Liver (tissue), 8 donors: ENCODE measurements at regions not wholly inside any gene's neighbourhood (a gene's known extent, or its start where the extent isn't known, plus 50 kb on each side); places are given as distances from the start of the nearest gene placed in this dataset.

ENCODE experiments used
- DNase-seq: peaks from one replicate; pipeline ENCODE4 v3.0.0-alpha.2; 2017; ENCODE audit warnings: low spot score
- H3K27ac ChIP-seq, 2 donors: one replicate each; pipeline ENCODE4 v1.7.0; 2013; ENCODE audit warnings: inconsistent platforms in 2 of 2, low read length in 2 of 2, control low read depth in 1 of 2, low read depth in 1 of 2, mild to moderate bottlenecking in 1 of 2
- H3K27me3 ChIP-seq, 4 donors: one replicate each; pipeline versions ENCODE4 v1.6.1 to v1.7.0; 2013; ENCODE audit warnings: low read length in 3 of 4, inconsistent platforms in 1 of 4, mild to moderate bottlenecking in 1 of 4, moderate library complexity in 1 of 4; ENCODE audit not compliant: control insufficient read depth in 4 of 4, insufficient read depth in 4 of 4
- H3K36me3 ChIP-seq, 4 donors: one replicate each; pipeline versions ENCODE4 v1.6.1 to v1.7.0; 2013; ENCODE audit warnings: low read length in 3 of 4, mild to moderate bottlenecking in 3 of 4, low read depth in 1 of 4, moderate library complexity in 1 of 4; ENCODE audit not compliant: control insufficient read depth in 4 of 4, insufficient read depth in 3 of 4
- H3K4me1 ChIP-seq, 4 donors: one replicate each; pipeline versions ENCODE4 v1.6.1 to v1.7.0; 2013; ENCODE audit warnings: low read length in 3 of 4, mild to moderate bottlenecking in 3 of 4, moderate library complexity in 1 of 4; ENCODE audit not compliant: control insufficient read depth in 4 of 4, insufficient read depth in 4 of 4
- H3K4me3 ChIP-seq, 3 donors: one replicate each; pipeline versions ENCODE4 v1.6.1 to v1.7.0; 2013; ENCODE audit warnings: low read length in 3 of 3, control low read depth in 1 of 3, low read depth in 1 of 3, mild to moderate bottlenecking in 1 of 3
- H3K9ac ChIP-seq, 2 donors: one replicate each; pipeline ENCODE4 v1.7.0; 2013; ENCODE audit warnings: low read length in 2 of 2, mild to moderate bottlenecking in 2 of 2, moderate library complexity in 2 of 2, control low read depth in 1 of 2, low read depth in 1 of 2
- H3K9me3 ChIP-seq, 4 donors: one replicate each; pipeline versions ENCODE4 v1.6.1 to v1.7.0; 2013; ENCODE audit warnings: low read length in 3 of 4; ENCODE audit not compliant: control insufficient read depth in 4 of 4
- EGR1 ChIP-seq, 2 donors: IDR thresholded peaks; 2 replicates each; pipeline ENCODE4 v1.6.1; 2016 to 2018; ENCODE audit warnings: antibody characterized with exemption in 2 of 2, low read depth in 2 of 2
- FOXA1 ChIP-seq: IDR thresholded peaks from 2 replicates; pipeline ENCODE4 v1.6.1; 2016; ENCODE audit warnings: antibody characterized with exemption
- GABPA ChIP-seq, 2 donors: IDR thresholded peaks in 1 of 2; conservative IDR thresholded peaks in 1 of 2; 2 replicates each; pipeline ENCODE4 v1.6.1; 2016; ENCODE audit warnings: antibody characterized with exemption in 2 of 2, mild to moderate bottlenecking in 1 of 2, moderate library complexity in 1 of 2
- HNF4A ChIP-seq, 2 donors: conservative IDR thresholded peaks; 2 replicates each; pipeline ENCODE4 v1.6.1; 2016; ENCODE audit warnings: antibody characterized with exemption in 2 of 2, mild to moderate bottlenecking in 2 of 2
- HNF4G ChIP-seq: IDR thresholded peaks from 2 replicates; pipeline ENCODE4 v1.6.1; 2016; ENCODE audit warnings: antibody characterized with exemption
- JUND ChIP-seq, 2 donors: IDR thresholded peaks; 2 replicates each; pipeline ENCODE4 v1.6.1; 2016; ENCODE audit warnings: antibody characterized with exemption in 2 of 2
- NR2F2 ChIP-seq: IDR thresholded peaks from 2 replicates; pipeline ENCODE4 v1.6.1; 2016; ENCODE audit warnings: antibody characterized with exemption
- RAD21 ChIP-seq, 2 donors: IDR thresholded peaks; 2 replicates each; pipeline ENCODE4 v1.6.1; 2016; ENCODE audit warnings: antibody characterized with exemption in 2 of 2, mild to moderate bottlenecking in 2 of 2
- RXRA ChIP-seq, 2 donors: IDR thresholded peaks; 2 replicates each; pipeline ENCODE4 v1.6.1; 2017 to 2018; ENCODE audit warnings: antibody characterized with exemption in 2 of 2, mild to moderate bottlenecking in 1 of 2
- SP1 ChIP-seq: IDR thresholded peaks from 2 replicates; pipeline ENCODE4 v1.6.1; 2018; ENCODE audit warnings: antibody characterized with exemption, mild to moderate bottlenecking
- TAF1 ChIP-seq: conservative IDR thresholded peaks from 2 replicates; pipeline ENCODE4 v1.6.1; 2016; ENCODE audit warnings: antibody characterized with exemption, mild to moderate bottlenecking
- YY1 ChIP-seq: IDR thresholded peaks from 2 replicates; pipeline ENCODE4 v1.6.1; 2016; ENCODE audit warnings: antibody characterized with exemption, mild to moderate bottlenecking
- WGBS: extraction: QIAGEN DNeasy Blood & Tissue Kit; methylation state at CpG from one replicate; pipeline ENCODE4 v1.1.7; 2013; 5-methylcytosine and 5-hydroxymethylcytosine counted together
- TF ChIP-seq, protein P1 (sequence below): fragments of 150-350 bp; IDR thresholded peaks from 2 replicates; pipeline ENCODE4 v1.5.1; 2017; ENCODE audit warnings: improper control_type of control experiment, low read depth, low read length; ENCODE audit not compliant: missing input control
- TF ChIP-seq, protein P2 (sequence below): IDR thresholded peaks from 2 replicates; pipeline ENCODE4 v1.6.1; 2016; ENCODE audit warnings: antibody characterized with exemption
- TF ChIP-seq, protein P3 (sequence below): IDR thresholded peaks from 2 replicates; pipeline ENCODE4 v1.6.1; 2016; ENCODE audit warnings: antibody characterized with exemption
- TF ChIP-seq, protein P4 (sequence below): IDR thresholded peaks from 2 replicates; pipeline ENCODE4 v1.6.1; 2016; ENCODE audit warnings: antibody characterized with exemption, mild to moderate bottlenecking
- TF ChIP-seq, protein P5 (sequence below): IDR thresholded peaks from 2 replicates; pipeline ENCODE4 v1.6.1; 2016; ENCODE audit warnings: antibody characterized with exemption
- donor health status: healthy.
- donor health status: healthy.
- donor health status: healthy.
- donor health status: healthy.
- donor health status: healthy.

DNA sequence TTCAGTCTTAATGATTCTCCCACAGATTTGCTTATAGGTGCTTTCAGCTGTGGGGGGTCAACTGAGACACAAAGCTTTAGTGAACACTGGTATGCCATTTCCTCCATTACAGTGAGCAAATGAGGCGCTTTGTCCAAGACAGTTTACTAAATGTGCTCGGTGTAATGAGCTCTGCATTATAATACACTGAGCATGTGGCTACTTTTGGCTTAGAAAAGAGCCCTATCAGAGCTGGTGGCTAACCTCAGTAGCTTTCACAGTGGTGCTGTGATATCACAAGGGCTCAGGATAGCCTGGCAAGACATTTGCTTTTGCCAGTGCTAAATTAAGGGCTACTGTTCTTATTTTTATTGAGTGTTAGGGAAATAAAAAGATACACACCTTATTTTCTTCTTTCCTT lies 749.7 kb upstream of the ARPP21 start:
- 81% methylated on average over 2 of the region's 2 CpGs for WGBS
- no peaks in the 10 kb centered on the region for H3K4me1 ChIP-seq
- no peak for DNase-seq
- H3K4me3 ChIP-seq: no peak overlapping the region
- no peaks in the 10 kb centered on the region for H3K36me3 ChIP-seq
- TF ChIP-seq JUND (IDR thresholded peaks at IDR 0.05) (no peak), FOXA1 (no peak), YY1 (no peak), RAD21 (IDR thresholded peaks at IDR 0.05) (no peak), GABPA (IDR thresholded peaks at IDR 0.05 in 1 of 2, conservative IDR thresholded peaks at IDR 0.05 in 1 of 2) (no peak), TAF1 (no peak), RXRA (IDR thresholded peaks at IDR 0.05) (no peak), SP1 (no peak), HNF4G (no peak)
- TF ChIP-seq, protein P1, sequence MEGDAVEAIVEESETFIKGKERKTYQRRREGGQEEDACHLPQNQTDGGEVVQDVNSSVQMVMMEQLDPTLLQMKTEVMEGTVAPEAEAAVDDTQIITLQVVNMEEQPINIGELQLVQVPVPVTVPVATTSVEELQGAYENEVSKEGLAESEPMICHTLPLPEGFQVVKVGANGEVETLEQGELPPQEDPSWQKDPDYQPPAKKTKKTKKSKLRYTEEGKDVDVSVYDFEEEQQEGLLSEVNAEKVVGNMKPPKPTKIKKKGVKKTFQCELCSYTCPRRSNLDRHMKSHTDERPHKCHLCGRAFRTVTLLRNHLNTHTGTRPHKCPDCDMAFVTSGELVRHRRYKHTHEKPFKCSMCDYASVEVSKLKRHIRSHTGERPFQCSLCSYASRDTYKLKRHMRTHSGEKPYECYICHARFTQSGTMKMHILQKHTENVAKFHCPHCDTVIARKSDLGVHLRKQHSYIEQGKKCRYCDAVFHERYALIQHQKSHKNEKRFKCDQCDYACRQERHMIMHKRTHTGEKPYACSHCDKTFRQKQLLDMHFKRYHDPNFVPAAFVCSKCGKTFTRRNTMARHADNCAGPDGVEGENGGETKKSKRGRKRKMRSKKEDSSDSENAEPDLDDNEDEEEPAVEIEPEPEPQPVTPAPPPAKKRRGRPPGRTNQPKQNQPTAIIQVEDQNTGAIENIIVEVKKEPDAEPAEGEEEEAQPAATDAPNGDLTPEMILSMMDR: no peak
- TF ChIP-seq, protein P2, sequence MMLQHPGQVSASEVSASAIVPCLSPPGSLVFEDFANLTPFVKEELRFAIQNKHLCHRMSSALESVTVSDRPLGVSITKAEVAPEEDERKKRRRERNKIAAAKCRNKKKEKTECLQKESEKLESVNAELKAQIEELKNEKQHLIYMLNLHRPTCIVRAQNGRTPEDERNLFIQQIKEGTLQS: no peak
- TF ChIP-seq, protein P3, sequence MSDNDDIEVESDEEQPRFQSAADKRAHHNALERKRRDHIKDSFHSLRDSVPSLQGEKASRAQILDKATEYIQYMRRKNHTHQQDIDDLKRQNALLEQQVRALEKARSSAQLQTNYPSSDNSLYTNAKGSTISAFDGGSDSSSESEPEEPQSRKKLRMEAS: no peak
- H3K9ac ChIP-seq: no peak overlapping the region
- no peaks in the 10 kb centered on the region for H3K27me3 ChIP-seq
- no peaks in the 10 kb centered on the region for H3K9me3 ChIP-seq
- H3K27ac ChIP-seq: no peak overlapping the region

DNA sequence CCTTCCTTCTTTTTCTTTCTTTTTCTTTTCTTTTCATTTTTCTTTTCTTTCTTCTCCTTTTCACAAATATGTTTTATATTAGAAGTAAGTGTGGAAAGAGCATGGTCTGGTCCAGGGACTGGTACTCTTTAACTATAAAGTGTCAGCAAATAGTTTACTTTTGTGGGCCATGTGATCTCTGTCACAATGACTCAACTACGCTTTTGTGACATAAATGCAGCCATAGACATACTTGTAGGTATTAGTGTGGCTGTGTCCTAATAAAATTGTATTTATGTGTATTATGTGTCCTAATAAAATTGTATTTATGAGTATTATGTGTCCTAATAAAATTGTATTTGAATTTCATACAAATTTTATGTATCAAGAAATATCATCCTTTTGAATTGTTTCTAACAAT lies 749.1 kb upstream of the ARPP21 start:
- Histone ChIP-seq H3K4me1 (no peaks in the 10 kb centered on the region), H3K27ac (no peak overlapping the region), H3K4me3 (no peak overlapping the region), H3K9me3 (no peaks in the 10 kb centered on the region), H3K9ac (no peak overlapping the region), H3K36me3 (no peaks in the 10 kb centered on the region), H3K27me3 (no peaks in the 10 kb centered on the region)
- DNase-seq: no peak
- TF ChIP-seq, protein P4, sequence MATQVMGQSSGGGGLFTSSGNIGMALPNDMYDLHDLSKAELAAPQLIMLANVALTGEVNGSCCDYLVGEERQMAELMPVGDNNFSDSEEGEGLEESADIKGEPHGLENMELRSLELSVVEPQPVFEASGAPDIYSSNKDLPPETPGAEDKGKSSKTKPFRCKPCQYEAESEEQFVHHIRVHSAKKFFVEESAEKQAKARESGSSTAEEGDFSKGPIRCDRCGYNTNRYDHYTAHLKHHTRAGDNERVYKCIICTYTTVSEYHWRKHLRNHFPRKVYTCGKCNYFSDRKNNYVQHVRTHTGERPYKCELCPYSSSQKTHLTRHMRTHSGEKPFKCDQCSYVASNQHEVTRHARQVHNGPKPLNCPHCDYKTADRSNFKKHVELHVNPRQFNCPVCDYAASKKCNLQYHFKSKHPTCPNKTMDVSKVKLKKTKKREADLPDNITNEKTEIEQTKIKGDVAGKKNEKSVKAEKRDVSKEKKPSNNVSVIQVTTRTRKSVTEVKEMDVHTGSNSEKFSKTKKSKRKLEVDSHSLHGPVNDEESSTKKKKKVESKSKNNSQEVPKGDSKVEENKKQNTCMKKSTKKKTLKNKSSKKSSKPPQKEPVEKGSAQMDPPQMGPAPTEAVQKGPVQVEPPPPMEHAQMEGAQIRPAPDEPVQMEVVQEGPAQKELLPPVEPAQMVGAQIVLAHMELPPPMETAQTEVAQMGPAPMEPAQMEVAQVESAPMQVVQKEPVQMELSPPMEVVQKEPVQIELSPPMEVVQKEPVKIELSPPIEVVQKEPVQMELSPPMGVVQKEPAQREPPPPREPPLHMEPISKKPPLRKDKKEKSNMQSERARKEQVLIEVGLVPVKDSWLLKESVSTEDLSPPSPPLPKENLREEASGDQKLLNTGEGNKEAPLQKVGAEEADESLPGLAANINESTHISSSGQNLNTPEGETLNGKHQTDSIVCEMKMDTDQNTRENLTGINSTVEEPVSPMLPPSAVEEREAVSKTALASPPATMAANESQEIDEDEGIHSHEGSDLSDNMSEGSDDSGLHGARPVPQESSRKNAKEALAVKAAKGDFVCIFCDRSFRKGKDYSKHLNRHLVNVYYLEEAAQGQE: no peak
- TF ChIP-seq GABPA (IDR thresholded peaks at IDR 0.05 in 1 of 2, conservative IDR thresholded peaks at IDR 0.05 in 1 of 2) (no peak), TAF1 (no peak), SP1 (no peak), HNF4G (no peak), YY1 (no peak), EGR1 (IDR thresholded peaks at IDR 0.05; ENCODE audit: low read depth in 2 of 2) (no peak), JUND (IDR thresholded peaks at IDR 0.05) (no peak), HNF4A (conservative IDR thresholded peaks at IDR 0.05) (no peak), RAD21 (IDR thresholded peaks at IDR 0.05) (no peak), RXRA (IDR thresholded peaks at IDR 0.05) (no peak), NR2F2 (no peak)
- TF ChIP-seq, protein P2: no peak
- TF ChIP-seq, protein P3: no peak
- TF ChIP-seq, protein P5, sequence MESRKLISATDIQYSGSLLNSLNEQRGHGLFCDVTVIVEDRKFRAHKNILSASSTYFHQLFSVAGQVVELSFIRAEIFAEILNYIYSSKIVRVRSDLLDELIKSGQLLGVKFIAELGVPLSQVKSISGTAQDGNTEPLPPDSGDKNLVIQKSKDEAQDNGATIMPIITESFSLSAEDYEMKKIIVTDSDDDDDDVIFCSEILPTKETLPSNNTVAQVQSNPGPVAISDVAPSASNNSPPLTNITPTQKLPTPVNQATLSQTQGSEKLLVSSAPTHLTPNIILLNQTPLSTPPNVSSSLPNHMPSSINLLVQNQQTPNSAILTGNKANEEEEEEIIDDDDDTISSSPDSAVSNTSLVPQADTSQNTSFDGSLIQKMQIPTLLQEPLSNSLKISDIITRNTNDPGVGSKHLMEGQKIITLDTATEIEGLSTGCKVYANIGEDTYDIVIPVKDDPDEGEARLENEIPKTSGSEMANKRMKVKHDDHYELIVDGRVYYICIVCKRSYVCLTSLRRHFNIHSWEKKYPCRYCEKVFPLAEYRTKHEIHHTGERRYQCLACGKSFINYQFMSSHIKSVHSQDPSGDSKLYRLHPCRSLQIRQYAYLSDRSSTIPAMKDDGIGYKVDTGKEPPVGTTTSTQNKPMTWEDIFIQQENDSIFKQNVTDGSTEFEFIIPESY: no peak
- TF ChIP-seq, protein P1: no peak
- 92% methylated on average over 1 of the region's 1 CpG for WGBS
